ENCODE measurements at regions not wholly inside any gene's neighbourhood (a gene's known extent, or its start where the extent isn't known, plus 50 kb on each side); places are given as distances from the start of the nearest gene placed in this dataset.
"Not testable (repeated sequence)": the region's sequence is repeated elsewhere in the genome, so short reads cannot be mapped to it uniquely, and the experiment has no call there.

- Mint-ChIP-seq H3K36me3 (no peaks in the 10 kb centered on the region), H3K27me3 (no peaks in the 10 kb centered on the region), H3K9me3 (peaks cover 6% of the 10 kb centered on the region), H3K4me3 (no peak overlapping the region), H3K4me1 (no peaks in the 10 kb centered on the region), H3K27ac (no peak overlapping the region)
- ATAC-seq (ENCODE audit: low read depth) (no peak), DNase-seq (no peak)
- POLR2A ChIA-PET, result no interaction called here
Measured at GRCh38 chr2:125274718-125275117, 1249.6 kb downstream of the CNTNAP5 start.

DNA sequence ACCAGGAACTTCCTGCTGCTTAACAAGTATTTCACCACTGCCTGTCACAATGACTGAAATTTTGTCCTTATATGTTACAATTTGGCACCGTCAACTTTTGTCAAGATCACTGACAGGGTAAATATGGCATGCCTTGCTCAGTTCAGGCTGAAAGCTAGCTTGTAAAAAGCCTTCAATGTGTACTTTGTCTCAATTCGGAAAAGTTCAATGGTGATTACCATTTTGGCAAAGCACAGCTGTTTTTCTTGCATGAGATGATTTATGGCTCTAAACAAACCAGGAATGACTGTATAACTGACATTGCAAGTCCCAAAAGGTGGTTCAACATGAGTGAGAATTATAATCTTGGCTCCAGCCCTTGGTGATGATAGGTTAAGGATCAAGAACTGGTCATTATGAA, 1255.2 kb downstream of the CNTNAP5 start:
- Mint-ChIP-seq H3K9me3 (peaks cover 8% of the 10 kb centered on the region), H3K27me3 (no peaks in the 10 kb centered on the region), H3K27ac (no peak overlapping the region), H3K4me3 (no peak overlapping the region), H3K36me3 (no peaks in the 10 kb centered on the region), H3K4me1 (no peaks in the 10 kb centered on the region)
- DNase-seq (no peak), ATAC-seq (ENCODE audit: low read depth) (no peak)
- POLR2A ChIA-PET, result no interaction called here

DNA sequence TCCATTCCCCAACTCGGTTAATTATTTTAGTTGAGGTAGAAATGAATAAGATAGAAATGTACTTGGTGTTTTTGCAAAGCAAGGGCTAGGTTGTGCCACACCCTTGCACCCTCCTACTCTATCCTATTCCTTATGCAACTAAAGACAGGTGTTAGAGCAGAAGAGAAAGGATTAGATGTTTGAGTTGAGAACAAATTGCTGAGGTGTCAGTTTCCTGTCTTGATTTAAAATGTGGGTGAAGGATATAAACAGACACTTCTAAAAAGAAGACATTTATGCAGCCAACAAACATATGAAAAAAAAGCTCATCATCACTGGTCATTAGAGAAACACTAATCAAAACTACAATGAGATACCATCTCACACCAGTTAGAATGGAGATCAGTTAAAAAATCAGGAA, 1256.2 kb downstream of the CNTNAP5 start:
- POLR2A ChIA-PET, result no interaction called here
- no peak overlapping the region for H3K27ac Mint-ChIP-seq
- peaks cover 6% of the 10 kb centered on the region for H3K9me3 Mint-ChIP-seq
- H3K4me1 Mint-ChIP-seq, result no peaks in the 10 kb centered on the region
- H3K4me3 Mint-ChIP-seq, result no peak overlapping the region
- H3K36me3 Mint-ChIP-seq, result no peaks in the 10 kb centered on the region
- no peaks in the 10 kb centered on the region for H3K27me3 Mint-ChIP-seq
- ATAC-seq (ENCODE audit: low read depth), result no peak
- DNase-seq, result no peak

GRCh38 chr2:125296742-125297141, 1271.7 kb downstream of the CNTNAP5 start:
- DNase-seq (no peak), ATAC-seq (ENCODE audit: low read depth) (no peak)
- no peaks in the 10 kb centered on the region for H3K36me3 Mint-ChIP-seq
- H3K27me3 Mint-ChIP-seq, result no peaks in the 10 kb centered on the region
- H3K27ac Mint-ChIP-seq, result no peak overlapping the region
- POLR2A ChIA-PET, result no interaction called here
- no peaks in the 10 kb centered on the region for H3K4me1 Mint-ChIP-seq
- H3K9me3 Mint-ChIP-seq, result peaks cover 3% of the 10 kb centered on the region
- H3K4me3 Mint-ChIP-seq, result no peak overlapping the region

- ATAC-seq (ENCODE audit: low read depth), result no peak
- no peaks in the 10 kb centered on the region for H3K36me3 Mint-ChIP-seq
- POLR2A ChIA-PET, result no interaction called here
- peaks cover 1% of the 10 kb centered on the region for H3K9me3 Mint-ChIP-seq
- no peak overlapping the region for H3K27ac Mint-ChIP-seq
- no peak for DNase-seq
- H3K4me1 Mint-ChIP-seq, result no peaks in the 10 kb centered on the region
- no peak overlapping the region for H3K4me3 Mint-ChIP-seq
- no peaks in the 10 kb centered on the region for H3K27me3 Mint-ChIP-seq
Measured at GRCh38 chr2:125310657-125311364, 1285.7 kb downstream of the CNTNAP5 start.

DNA sequence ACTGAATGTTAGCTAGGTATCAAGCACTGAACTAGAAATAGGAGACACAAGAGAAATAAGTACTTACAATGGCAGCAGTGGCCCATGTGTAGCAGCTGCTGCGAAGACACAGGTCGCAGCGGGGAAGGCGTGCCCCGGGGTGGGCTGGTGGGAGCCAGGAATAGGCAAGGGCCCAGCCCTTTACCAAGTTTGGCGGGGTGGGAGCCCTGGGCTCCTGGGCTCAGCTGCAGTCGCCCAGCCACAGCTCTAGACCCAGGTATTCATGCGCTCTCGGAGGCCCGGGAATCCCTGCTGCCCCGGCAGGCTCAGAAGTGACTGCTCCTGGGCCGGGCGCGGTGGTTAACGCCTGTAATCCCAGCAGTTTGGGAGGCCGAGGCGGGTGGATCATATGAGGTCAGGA, 1287.3 kb downstream of the CNTNAP5 start:
- Mint-ChIP-seq H3K4me1 (no peaks in the 10 kb centered on the region), H3K36me3 (no peaks in the 10 kb centered on the region), H3K4me3 (no peak overlapping the region), H3K27me3 (no peaks in the 10 kb centered on the region), H3K27ac (no peak overlapping the region), H3K9me3 (peaks cover 1% of the 10 kb centered on the region)
- no peak for DNase-seq
- POLR2A ChIA-PET, result no interaction called here
- no peak for ATAC-seq (ENCODE audit: low read depth)

DNA sequence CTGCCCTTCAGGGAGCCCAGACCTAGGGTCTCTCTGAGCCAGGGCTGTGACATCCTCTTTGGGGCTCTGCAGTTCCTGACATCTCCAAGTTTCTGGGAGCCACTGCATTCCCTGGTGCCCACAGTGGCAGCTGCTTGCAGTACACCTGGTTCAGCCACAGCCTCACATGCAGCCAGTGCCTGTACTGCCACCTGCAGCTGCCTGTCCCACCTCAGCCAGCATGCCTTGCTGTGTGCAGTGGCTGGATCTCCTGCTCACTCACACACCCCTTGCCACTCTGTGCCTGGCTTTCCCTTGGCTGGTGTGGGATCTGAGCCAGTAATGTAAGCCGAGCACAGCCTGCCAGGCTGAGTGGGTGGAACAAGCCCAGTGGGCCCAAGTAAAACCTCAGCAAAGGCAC, 1288.7 kb downstream of the CNTNAP5 start:
- no peak for ATAC-seq (ENCODE audit: low read depth)
- H3K27ac Mint-ChIP-seq, result no peak overlapping the region
- H3K9me3 Mint-ChIP-seq, result peaks cover 1% of the 10 kb centered on the region
- no peak overlapping the region for H3K4me3 Mint-ChIP-seq
- no peaks in the 10 kb centered on the region for H3K4me1 Mint-ChIP-seq
- DNase-seq, result no peak
- POLR2A ChIA-PET, result no interaction called here
- H3K27me3 Mint-ChIP-seq, result no peaks in the 10 kb centered on the region
- H3K36me3 Mint-ChIP-seq, result no peaks in the 10 kb centered on the region

GRCh38 chr2:125318740-125319139, 1293.7 kb downstream of the CNTNAP5 start:
- H3K27ac Mint-ChIP-seq, result no peak overlapping the region
- DNase-seq, result no peak
- POLR2A ChIA-PET, result no interaction called here
- no peak overlapping the region for H3K4me3 Mint-ChIP-seq
- no peaks in the 10 kb centered on the region for H3K27me3 Mint-ChIP-seq
- H3K9me3 Mint-ChIP-seq, result no peaks in the 10 kb centered on the region
- H3K36me3 Mint-ChIP-seq, result no peaks in the 10 kb centered on the region
- no peak for ATAC-seq (ENCODE audit: low read depth)
- H3K4me1 Mint-ChIP-seq, result no peaks in the 10 kb centered on the region

- Mint-ChIP-seq H3K9me3 (no peaks in the 10 kb centered on the region), H3K27ac (no peak overlapping the region), H3K4me3 (no peak overlapping the region), H3K36me3 (no peaks in the 10 kb centered on the region), H3K4me1 (no peaks in the 10 kb centered on the region), H3K27me3 (no peaks in the 10 kb centered on the region)
- POLR2A ChIA-PET, result no interaction called here
- ATAC-seq (ENCODE audit: low read depth) (no peak), DNase-seq (no peak)
Measured at GRCh38 chr2:125324273-125324672, 1299.2 kb downstream of the CNTNAP5 start.

DNA sequence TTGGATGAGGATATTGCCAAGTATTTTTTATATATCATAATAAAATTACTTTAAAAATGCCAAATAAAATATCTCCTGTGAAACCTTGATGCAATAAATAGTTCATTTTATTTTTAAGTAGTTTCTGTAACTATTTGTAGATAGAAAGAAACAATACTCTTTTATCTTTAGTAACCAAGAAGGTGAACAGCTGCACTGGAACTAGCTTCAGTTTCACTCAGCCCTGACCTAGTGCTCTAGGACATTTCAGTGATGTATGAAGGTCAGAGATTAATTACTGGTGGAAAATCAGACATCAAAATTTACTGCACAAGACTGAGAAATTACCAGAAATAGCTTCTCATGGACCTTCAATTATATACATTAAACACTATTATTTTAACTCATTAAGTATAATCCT, 1305.0 kb downstream of the CNTNAP5 start:
- Mint-ChIP-seq H3K36me3 (no peaks in the 10 kb centered on the region), H3K27me3 (no peaks in the 10 kb centered on the region), H3K9me3 (peaks cover 2% of the 10 kb centered on the region), H3K27ac (no peak overlapping the region), H3K4me3 (no peak overlapping the region), H3K4me1 (no peaks in the 10 kb centered on the region)
- DNase-seq, result no peak
- POLR2A ChIA-PET, result no interaction called here
- no peak for ATAC-seq (ENCODE audit: low read depth)

DNA sequence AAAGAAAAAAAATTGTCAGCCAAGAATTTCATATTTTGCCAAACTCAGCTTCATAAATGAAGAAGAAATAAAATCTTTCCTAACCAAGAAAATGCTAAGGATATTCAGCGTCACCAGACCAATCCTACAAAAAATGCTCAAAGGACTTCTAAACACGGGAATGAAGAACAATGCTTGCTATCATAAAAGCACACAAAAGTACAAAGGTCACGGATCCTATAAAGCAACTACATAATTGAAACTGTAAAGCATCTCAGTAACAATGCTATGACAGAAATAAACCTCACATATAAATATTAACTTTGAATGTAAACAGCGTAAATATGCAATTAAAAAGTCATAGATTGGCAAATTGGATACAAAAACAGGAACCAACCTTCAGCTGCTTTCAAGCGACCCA, 1314.6 kb upstream of the GYPC start:
- ATAC-seq (ENCODE audit: low read depth) (no peak), DNase-seq (no peak)
- no peaks in the 10 kb centered on the region for H3K4me1 Mint-ChIP-seq
- H3K4me3 Mint-ChIP-seq, result no peak overlapping the region
- peaks cover 1% of the 10 kb centered on the region for H3K9me3 Mint-ChIP-seq
- POLR2A ChIA-PET, result no interaction called here
- H3K27ac Mint-ChIP-seq, result no peak overlapping the region
- no peaks in the 10 kb centered on the region for H3K27me3 Mint-ChIP-seq
- H3K36me3 Mint-ChIP-seq, result no peaks in the 10 kb centered on the region

DNA sequence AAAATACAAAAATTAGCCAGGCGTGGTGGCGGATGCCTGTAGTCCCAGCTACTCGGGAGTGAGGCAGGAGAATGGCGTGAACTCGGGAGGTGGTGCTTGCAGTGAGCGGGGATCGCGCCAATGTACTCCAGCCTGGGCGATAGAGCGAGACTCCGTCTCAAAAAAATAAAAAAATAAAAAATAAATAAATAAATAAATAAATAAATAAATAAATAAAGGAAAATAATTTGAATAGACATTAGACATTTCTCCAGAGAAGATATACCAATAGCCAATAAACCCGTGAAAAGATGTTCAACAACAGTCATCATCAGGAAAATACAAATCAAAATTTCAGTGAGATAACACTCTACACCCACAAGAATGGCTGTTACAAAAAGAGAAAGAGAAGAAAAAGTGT, 1302.4 kb upstream of the GYPC start:
- H3K4me3 Mint-ChIP-seq; POLR2A ChIA-PET; H3K4me1 Mint-ChIP-seq; H3K36me3 Mint-ChIP-seq; H3K27ac Mint-ChIP-seq; ATAC-seq (ENCODE audit: low read depth); DNase-seq; H3K9me3 Mint-ChIP-seq; H3K27me3 Mint-ChIP-seq: not testable (repeated sequence)

GRCh38 chr2:125364192-125364983, 1291.6 kb upstream of the GYPC start:
- Mint-ChIP-seq H3K4me3 (no peak overlapping the region), H3K9me3 (peaks cover 10% of the 10 kb centered on the region), H3K36me3 (no peaks in the 10 kb centered on the region), H3K4me1 (no peaks in the 10 kb centered on the region), H3K27ac (no peak overlapping the region), H3K27me3 (no peaks in the 10 kb centered on the region)
- no peak for DNase-seq
- no peak for ATAC-seq (ENCODE audit: low read depth)
- POLR2A ChIA-PET, result no interaction called here

- no peak for DNase-seq
- Mint-ChIP-seq H3K36me3 (no peaks in the 10 kb centered on the region), H3K4me1 (no peaks in the 10 kb centered on the region), H3K27ac (no peak overlapping the region), H3K4me3 (no peak overlapping the region), H3K27me3 (no peaks in the 10 kb centered on the region), H3K9me3 (peaks cover 9% of the 10 kb centered on the region)
- ATAC-seq (ENCODE audit: low read depth), result no peak
- POLR2A ChIA-PET, result no interaction called here
Measured at GRCh38 chr2:125364984-125365265, 1291.0 kb upstream of the GYPC start.

Measured in activated naive CD8-positive, alpha-beta T cell treated with anti-CD3 and anti-CD28 coated beads, Interleukin-2, amount 10 ng/mL, durations not matched to agents 7 days and 5 days (primary cell).